OCI-LY1 (cell line): ENCODE measurements at regions not wholly inside any gene's neighbourhood (a gene's known extent, or its start where the extent isn't known, plus 50 kb on each side); places are given as distances from the start of the nearest gene placed in this dataset.

Experiments used
- CTCF ChIP-seq: fragments of 200-600 bp; sonication (generic), shearing (Covaris generic); IDR thresholded peaks from 2 replicates; pipeline ENCODE4 v1.5.1; 2017; ENCODE audit warnings: mild to moderate bottlenecking, antibody characterized with exemption, low read length, moderate library complexity, mixed read lengths
- EZH2 ChIP-seq: fragments of 200-600 bp; sonication (generic), shearing (Covaris generic); IDR thresholded peaks from 2 replicates; pipeline ENCODE4 v1.8.0; 2017; ENCODE audit warnings: borderline replicate concordance, mixed run types, mild to moderate bottlenecking, antibody characterized with exemption, low read length, moderate library complexity, mixed read lengths

GRCh38 chr6:94089941-94090340 lies 670.6 kb upstream of the EPHA7 start:
- TF ChIP-seq EZH2 (no peak), CTCF (no peak)
